Kidney epithelial cell (primary cell): ENCODE measurements at regions not wholly inside any gene's neighbourhood (a gene's known extent, or its start where the extent isn't known, plus 50 kb on each side); places are given as distances from the start of the nearest gene placed in this dataset.

ENCODE experiments used
- DNase-seq: peaks from one replicate; pipeline ENCODE4 v3.0.0-alpha.2; 2010; ENCODE audit warnings: low read depth
- H3K27me3 ChIP-seq: 2 replicates; pipeline ENCODE4 v1.6.0; 2011; ENCODE audit warnings: low read length; ENCODE audit not compliant: control insufficient read depth, insufficient read depth
- H3K36me3 ChIP-seq: 2 replicates; pipeline ENCODE4 v1.5.1; 2011; ENCODE audit warnings: low read length; ENCODE audit not compliant: control insufficient read depth, insufficient read depth
- H3K4me3 ChIP-seq: 2 replicates; pipeline ENCODE4 v1.5.1; 2011; ENCODE audit warnings: low read depth, mild to moderate bottlenecking, control low read depth, low read length
- TF ChIP-seq, protein P1 (sequence below): IDR thresholded peaks from 2 replicates; pipeline ENCODE4 v1.5.1; 2011; ENCODE audit warnings: mild to moderate bottlenecking, moderate library complexity, low read length, control low read depth, inconsistent platforms; ENCODE audit not compliant: insufficient read depth, poor library complexity, severe bottlenecking

DNA sequence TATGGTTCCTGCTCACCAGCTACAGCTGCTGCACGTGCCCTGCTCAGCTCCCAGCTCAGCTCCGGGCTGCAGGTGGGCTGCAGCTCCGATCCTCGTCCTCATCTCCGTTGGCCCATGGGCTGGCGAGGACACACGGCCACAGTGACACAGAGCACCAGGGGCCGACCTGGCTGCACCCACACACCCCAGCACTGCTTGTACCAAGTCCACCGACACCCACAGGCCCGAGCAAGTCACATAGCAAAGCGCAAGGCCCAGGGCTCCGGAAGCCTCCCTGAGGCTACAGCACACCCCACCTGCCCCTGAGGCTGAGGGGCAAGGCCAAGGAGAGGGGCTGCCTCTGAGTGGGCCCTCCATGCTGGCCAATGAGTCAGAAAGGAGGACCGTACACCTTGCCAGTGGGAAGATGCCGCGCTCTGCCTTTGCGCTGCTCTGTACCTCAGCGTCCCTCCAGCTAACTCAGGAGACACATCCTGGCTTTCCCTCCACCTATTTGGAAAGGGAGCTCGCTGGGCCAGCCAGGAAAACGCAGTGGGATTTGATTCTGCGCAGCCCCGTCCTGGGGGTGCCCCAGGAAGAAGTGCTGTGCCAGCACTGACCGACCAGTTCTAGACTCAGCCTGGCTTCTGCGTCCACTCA, 124.8 kb downstream of the SIK1 start:
- no peaks in the 10 kb centered on the region for H3K27me3 ChIP-seq
- DNase-seq: no peak
- H3K4me3 ChIP-seq: no peak overlapping the region
- no peaks in the 10 kb centered on the region for H3K36me3 ChIP-seq
- TF ChIP-seq, protein P1, sequence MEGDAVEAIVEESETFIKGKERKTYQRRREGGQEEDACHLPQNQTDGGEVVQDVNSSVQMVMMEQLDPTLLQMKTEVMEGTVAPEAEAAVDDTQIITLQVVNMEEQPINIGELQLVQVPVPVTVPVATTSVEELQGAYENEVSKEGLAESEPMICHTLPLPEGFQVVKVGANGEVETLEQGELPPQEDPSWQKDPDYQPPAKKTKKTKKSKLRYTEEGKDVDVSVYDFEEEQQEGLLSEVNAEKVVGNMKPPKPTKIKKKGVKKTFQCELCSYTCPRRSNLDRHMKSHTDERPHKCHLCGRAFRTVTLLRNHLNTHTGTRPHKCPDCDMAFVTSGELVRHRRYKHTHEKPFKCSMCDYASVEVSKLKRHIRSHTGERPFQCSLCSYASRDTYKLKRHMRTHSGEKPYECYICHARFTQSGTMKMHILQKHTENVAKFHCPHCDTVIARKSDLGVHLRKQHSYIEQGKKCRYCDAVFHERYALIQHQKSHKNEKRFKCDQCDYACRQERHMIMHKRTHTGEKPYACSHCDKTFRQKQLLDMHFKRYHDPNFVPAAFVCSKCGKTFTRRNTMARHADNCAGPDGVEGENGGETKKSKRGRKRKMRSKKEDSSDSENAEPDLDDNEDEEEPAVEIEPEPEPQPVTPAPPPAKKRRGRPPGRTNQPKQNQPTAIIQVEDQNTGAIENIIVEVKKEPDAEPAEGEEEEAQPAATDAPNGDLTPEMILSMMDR: no peak

DNA sequence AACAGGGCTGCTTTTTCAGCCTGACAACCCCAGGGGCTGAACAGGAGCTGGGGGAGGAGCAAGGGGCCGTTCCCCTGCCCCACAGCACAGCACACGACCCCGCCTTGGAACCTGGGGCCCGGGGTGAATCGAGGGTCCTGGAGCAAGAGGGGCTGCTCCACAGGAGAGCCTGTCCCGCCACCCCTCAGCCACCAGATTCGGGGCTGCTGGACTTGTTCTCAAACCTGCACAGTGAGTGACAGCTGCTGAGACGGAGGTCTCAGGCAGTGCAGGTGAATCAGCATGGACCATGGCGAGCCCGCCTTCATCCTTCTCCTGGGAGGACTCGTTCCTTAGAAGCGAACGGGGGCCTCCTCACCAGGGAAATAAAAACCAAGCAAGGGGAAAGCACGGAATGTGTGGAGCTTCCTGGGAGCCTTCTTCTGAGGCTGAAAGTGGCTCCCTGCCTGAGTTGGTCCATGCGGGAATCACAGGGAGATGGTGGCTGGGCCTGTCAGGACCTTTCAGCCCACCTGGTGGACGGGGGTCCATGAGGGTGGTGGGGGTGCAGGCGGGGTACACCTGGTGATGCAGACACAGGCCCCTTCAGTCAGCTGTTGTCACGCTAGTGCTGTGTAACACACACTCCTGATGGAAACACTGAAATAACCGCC, 125.4 kb downstream of the SIK1 start:
- TF ChIP-seq, protein P1: no peak
- no peak overlapping the region for H3K4me3 ChIP-seq
- no peaks in the 10 kb centered on the region for H3K36me3 ChIP-seq
- H3K27me3 ChIP-seq: no peaks in the 10 kb centered on the region
- no peak for DNase-seq

DNA sequence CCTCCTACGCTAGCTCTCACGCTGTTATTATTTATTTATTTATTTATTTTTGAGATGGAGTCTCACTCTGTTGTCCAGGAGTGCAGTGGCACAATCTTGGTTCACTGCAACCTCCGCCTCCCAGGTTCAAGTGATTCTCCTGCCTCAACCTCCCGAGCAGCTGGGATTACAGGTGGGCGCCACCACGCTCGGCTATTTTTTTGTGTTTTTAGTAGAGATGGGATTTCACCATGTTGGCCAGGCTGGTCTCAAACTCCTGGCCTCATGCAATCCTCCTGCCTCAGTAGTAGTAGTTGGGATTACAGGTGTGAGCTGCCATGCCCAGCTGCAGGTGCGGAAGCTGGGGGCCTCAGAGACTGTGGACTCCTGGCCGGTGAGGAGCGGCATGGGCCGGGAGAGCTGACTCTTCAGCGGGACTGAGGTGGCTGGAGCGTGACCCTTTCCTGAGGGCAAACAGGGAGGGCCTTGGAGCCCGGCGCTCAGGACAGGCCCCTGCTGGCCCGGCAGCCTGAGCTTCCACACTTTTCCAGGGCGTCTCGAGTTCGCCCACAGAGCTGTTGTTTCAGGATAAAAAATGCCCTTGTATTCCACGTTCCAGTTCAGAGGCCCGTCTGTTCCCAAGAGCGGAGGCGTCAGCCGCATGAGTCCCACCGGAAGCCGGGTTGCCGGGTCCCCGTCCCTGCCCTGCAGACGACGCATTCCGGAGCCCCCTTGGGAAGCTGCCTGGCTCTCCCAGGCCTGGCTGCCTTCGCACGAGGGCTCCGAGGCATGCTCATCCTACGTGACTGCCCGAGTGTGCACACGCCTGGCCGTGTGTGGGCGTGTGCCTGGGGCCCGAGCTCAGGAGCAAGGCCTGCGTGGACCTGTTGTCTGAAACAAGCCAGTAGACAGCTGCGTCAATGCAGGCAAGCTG, 126.2 kb downstream of the SIK1 start:
- no peaks in the 10 kb centered on the region for H3K27me3 ChIP-seq
- DNase-seq: no peak
- TF ChIP-seq, protein P1: no peak
- no peak overlapping the region for H3K4me3 ChIP-seq
- H3K36me3 ChIP-seq: no peaks in the 10 kb centered on the region

DNA sequence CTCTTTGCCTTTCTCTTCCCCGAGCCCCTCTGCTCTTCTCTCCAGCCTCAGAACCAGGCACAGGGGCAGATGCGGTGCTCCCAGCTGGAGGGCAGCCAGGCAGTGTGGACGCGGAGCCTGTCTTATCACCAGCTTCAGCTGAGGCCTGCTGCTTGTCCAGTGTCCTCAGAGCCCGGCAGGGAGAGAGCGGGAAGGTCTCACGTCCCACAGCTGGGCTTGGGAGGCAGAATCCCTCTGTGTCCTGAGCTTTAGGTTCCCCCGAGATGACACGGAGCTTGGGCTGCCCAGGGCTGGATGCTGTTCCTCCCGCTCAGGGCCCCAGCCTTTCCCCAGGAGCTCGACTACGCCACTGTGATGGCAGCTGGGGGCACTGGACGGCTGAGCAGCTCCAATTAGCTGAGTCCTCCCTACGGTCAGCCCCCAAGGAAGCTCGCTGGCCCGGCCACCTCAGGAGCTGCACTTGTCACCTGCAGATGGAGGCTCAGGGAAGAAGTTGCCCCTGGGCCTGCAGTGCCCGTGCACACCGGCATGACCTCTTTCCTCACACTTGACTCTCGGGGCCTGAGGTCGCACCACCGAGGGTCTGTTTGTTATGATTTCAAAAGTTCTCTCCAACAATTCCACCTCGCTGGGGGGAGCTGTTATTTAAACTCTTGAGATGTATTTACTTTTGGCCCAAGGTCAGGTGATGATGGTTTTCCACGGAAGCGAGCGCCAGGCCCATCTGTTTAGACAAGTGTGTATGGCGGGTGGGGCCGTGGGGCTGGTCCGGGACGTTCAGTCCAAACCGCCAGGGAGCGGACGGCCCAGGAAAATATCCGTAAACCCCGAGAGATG, 127.3 kb downstream of the SIK1 start:
- Histone ChIP-seq H3K4me3 (no peak overlapping the region), H3K36me3 (no peaks in the 10 kb centered on the region), H3K27me3 (no peaks in the 10 kb centered on the region)
- no peak for DNase-seq
- TF ChIP-seq, protein P1: no peak

DNA sequence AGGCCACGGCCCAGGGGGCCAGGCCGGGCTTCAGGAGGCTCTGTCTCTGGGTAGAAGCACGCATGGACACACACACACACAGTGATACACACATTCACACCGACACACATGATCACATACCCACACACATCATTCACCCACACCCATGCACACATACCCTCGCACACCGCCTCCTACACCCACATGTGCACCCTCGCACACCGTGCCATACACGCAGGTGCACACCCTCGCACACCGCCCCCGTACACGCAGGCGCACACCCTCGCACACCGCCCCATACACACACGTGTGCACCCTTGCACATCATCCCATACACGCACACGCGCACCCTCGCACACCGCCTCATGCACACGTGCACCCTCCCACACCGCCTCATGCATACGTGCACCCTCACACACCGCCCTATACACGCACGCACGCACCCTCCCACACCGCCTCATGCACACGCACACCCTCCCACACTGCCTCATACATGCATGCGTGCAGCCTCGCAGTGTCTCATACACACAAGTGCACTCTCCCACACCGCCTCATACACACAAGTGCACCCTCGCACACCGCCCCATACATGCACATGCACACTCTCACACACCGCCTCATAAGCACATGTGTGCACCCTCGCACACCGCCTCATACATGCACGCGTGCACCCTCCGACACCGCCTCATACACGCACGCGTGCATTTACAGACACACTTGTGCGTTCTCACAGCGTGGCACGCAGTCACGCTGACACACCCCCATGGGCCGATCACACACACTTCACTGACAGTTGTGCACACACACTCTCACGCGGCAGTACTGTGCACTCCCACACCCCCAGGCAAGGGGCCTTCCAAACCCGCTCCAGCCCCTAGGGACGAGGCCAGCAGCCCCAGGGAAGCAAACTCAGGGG, 128.1 kb downstream of the SIK1 start:
- Histone ChIP-seq H3K36me3 (no peaks in the 10 kb centered on the region), H3K27me3 (no peaks in the 10 kb centered on the region), H3K4me3 (no peak overlapping the region)
- TF ChIP-seq, protein P1: no peak
- no peak for DNase-seq
